ENCODE measurements at regions not wholly inside any gene's neighbourhood (a gene's known extent, or its start where the extent isn't known, plus 50 kb on each side); places are given as distances from the start of the nearest gene placed in this dataset.

GRCh38 chr15:45913451-45913850 is 278.6 kb downstream of the SQOR start:
- TF ChIP-seq JUND (IDR thresholded peaks at IDR 0.05; ENCODE audit: low read length), result no peak
- TF ChIP-seq POLR2A (IDR thresholded peaks at IDR 0.05; ENCODE audit: control extremely low read depth in 1 of 2, low read depth in 2 of 2, low read length in 2 of 2), result no peak
- TF ChIP-seq EZH2 (IDR thresholded peaks at IDR 0.05; ENCODE audit: low read depth, low read length, severe bottlenecking), result no peak
- no peak for TF ChIP-seq SIN3A (conservative IDR thresholded peaks at IDR 0.05 in 1 of 2, IDR thresholded peaks at IDR 0.05 in 1 of 2; ENCODE audit: low read depth in 1 of 2, low read length in 2 of 2)
- TF ChIP-seq, protein P1, sequence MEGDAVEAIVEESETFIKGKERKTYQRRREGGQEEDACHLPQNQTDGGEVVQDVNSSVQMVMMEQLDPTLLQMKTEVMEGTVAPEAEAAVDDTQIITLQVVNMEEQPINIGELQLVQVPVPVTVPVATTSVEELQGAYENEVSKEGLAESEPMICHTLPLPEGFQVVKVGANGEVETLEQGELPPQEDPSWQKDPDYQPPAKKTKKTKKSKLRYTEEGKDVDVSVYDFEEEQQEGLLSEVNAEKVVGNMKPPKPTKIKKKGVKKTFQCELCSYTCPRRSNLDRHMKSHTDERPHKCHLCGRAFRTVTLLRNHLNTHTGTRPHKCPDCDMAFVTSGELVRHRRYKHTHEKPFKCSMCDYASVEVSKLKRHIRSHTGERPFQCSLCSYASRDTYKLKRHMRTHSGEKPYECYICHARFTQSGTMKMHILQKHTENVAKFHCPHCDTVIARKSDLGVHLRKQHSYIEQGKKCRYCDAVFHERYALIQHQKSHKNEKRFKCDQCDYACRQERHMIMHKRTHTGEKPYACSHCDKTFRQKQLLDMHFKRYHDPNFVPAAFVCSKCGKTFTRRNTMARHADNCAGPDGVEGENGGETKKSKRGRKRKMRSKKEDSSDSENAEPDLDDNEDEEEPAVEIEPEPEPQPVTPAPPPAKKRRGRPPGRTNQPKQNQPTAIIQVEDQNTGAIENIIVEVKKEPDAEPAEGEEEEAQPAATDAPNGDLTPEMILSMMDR (IDR thresholded peaks at IDR 0.05; ENCODE audit: control extremely low read depth in 1 of 3, insufficient read depth in 1 of 3, low read depth in 1 of 3, low read length in 3 of 3), result no peak
- TF ChIP-seq POLR2AphosphoS5 (IDR thresholded peaks at IDR 0.05; ENCODE audit: low read depth, low read length), result no peak
- no peak for TF ChIP-seq TBP (IDR thresholded peaks at IDR 0.05; ENCODE audit: low read depth, low read length)
- TF ChIP-seq SP2 (IDR thresholded peaks at IDR 0.05; ENCODE audit: low read length), result no peak
- no peak for TF ChIP-seq KDM4A (IDR thresholded peaks at IDR 0.05; ENCODE audit: low read depth, low read length, severe bottlenecking)
- TF ChIP-seq RNF2 (IDR thresholded peaks at IDR 0.05; ENCODE audit: borderline replicate concordance, low read depth, low read length, missing control alignments, poor library complexity, severe bottlenecking), result no peak
- no peak for TF ChIP-seq GABPA (IDR thresholded peaks at IDR 0.05; ENCODE audit: borderline replicate concordance, insufficient read depth, low read length)
- TF ChIP-seq RFX5 (IDR thresholded peaks at IDR 0.05; ENCODE audit: borderline replicate concordance, low read depth, low read length), result no peak

All from H1 (cell line).